ENCODE measurements at regions not wholly inside any gene's neighbourhood (a gene's known extent, or its start where the extent isn't known, plus 50 kb on each side); places are given as distances from the start of the nearest gene placed in this dataset.
A peak's percentile ranks its signal among the peaks of the same experiment; 100 is the strongest.

DNA sequence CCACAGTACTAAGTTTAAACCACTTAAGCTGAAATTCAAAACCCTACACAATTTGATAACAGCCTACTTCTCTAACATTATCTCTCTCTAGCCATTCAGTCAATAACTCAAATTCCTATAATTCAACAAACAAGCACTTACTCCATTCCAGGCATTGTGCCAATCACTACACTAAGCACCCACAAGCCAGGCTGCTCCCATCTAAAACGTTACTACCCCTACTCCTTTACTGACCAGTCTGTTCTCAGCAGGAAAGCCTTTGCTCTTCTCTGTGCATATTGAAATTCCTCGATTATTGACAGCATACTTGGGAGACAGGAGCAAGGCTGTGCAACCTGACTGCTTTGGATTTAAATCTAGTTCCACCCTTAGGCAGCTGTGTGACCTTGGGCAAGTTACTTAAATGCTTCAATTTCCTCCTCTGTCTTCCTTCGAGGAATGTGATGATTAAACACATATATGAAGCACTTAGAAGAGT is 177.2 kb upstream of the THBS1 start:
- no peaks in the 10 kb centered on the region for H3K9me3 ChIP-seq (replicated peaks; ENCODE audit: control insufficient read depth, insufficient read depth, low read length)
- TF ChIP-seq EZH2 (IDR thresholded peaks at IDR 0.05; ENCODE audit: borderline replicate concordance, low read depth, low read length, severe bottlenecking): no peak
- no peak for TF ChIP-seq GATA2 (IDR thresholded peaks at IDR 0.05; ENCODE audit: insufficient read depth, insufficient read length, low read depth, low read length)
- no peak for TF ChIP-seq MYC (IDR thresholded peaks at IDR 0.05; ENCODE audit: low read depth, low read length)
- TF ChIP-seq JUN (IDR thresholded peaks at IDR 0.05; ENCODE audit: borderline replicate concordance, insufficient read depth, insufficient read length, low read depth): no peak
- peak; percentile 14 for TF ChIP-seq POLR2AphosphoS5 (IDR thresholded peaks at IDR 0.05; ENCODE audit: insufficient read depth, low read depth, low read length)
- H3K4me1 ChIP-seq (ENCODE audit: control insufficient read depth, extremely low read depth, insufficient read depth, low read length): peaks cover 21% of the 10 kb centered on the region
- H3K9ac ChIP-seq (replicated peaks; ENCODE audit: extremely low read depth, insufficient read depth, low read length): no peak overlapping the region
- peak; percentile 59 for FAIRE-seq
- peak overlapping the region; percentile 47 for H3K27ac ChIP-seq (ENCODE audit: insufficient read depth, low read depth, low read length)
- H3K36me3 ChIP-seq (ENCODE audit: control insufficient read depth in 2 of 2, extremely low read depth in 1 of 2, insufficient read depth in 2 of 2, low read length in 2 of 2): no peaks in the 10 kb centered on the region
- H3K79me2 ChIP-seq (ENCODE audit: control insufficient read depth, insufficient read depth, low read length): no peaks in the 10 kb centered on the region
- peak; percentile 75 for DNase-seq (ENCODE audit: low read depth, low spot score)
- ChIA-PET CTCF (interaction anchor here (1.0 to 1.9 kb wide), 2 partner anchors 12 to 696 kb away, joined by 3 to 4 read pairs; no protein-coding TSS in a partner anchor), POLR2A (no interaction called here)
- H2AFZ ChIP-seq (ENCODE audit: low read depth, low read length): peak overlapping the region; percentile 93
- BruUV-seq (replicated peaks): no TSS peak
- no peaks in the 10 kb centered on the region for H3K9me1 ChIP-seq (replicated peaks; ENCODE audit: control insufficient read depth, extremely low read depth, insufficient read depth, low read length)
- peak overlapping the region; percentile 32 for H3K4me2 ChIP-seq (ENCODE audit: insufficient read depth, low read length)
- intact Hi-C loops (cut with micrococcal nuclease) (no loop called here), dilution Hi-C loops (cut with MboI; ENCODE audit: extremely low pct_ligation_motif_present, low sequenced_read_pairs) (no loop called here)
- H4K20me1 ChIP-seq (replicated peaks; ENCODE audit: control insufficient read depth, extremely low read depth, insufficient read depth, low read length): no peaks in the 10 kb centered on the region
- H3K4me3 ChIP-seq (replicated peaks in 1 of 3; ENCODE audit: insufficient read depth in 1 of 3, low read depth in 1 of 3, low read length in 3 of 3): no peak overlapping the region
- no peaks in the 10 kb centered on the region for H3K27me3 ChIP-seq (ENCODE audit: control insufficient read depth in 2 of 2, insufficient read depth in 2 of 2, low read length in 2 of 2)

GRCh38 chr15:39404767-39405181 is 176.1 kb upstream of the THBS1 start:
- dilution Hi-C loops (cut with MboI; ENCODE audit: extremely low pct_ligation_motif_present, low sequenced_read_pairs) (no loop called here), intact Hi-C loops (cut with micrococcal nuclease) (no loop called here)
- H3K9me3 ChIP-seq (replicated peaks; ENCODE audit: control insufficient read depth, insufficient read depth, low read length): no peaks in the 10 kb centered on the region
- no peak for DNase-seq (ENCODE audit: low read depth, low spot score)
- no peak overlapping the region for H3K27ac ChIP-seq (ENCODE audit: insufficient read depth, low read depth, low read length)
- POLR2A ChIA-PET: no interaction called here
- peaks cover 21% of the 10 kb centered on the region for H3K4me1 ChIP-seq (ENCODE audit: control insufficient read depth, extremely low read depth, insufficient read depth, low read length)
- BruUV-seq (replicated peaks): no TSS peak
- CTCF ChIA-PET: interaction anchor here (1.0 to 1.9 kb wide), 2 partner anchors 12 to 697 kb away, joined by 3 to 4 read pairs; no protein-coding TSS in a partner anchor
- no peaks in the 10 kb centered on the region for H3K27me3 ChIP-seq (ENCODE audit: control insufficient read depth in 2 of 2, insufficient read depth in 2 of 2, low read length in 2 of 2)
- H3K9ac ChIP-seq (replicated peaks; ENCODE audit: extremely low read depth, insufficient read depth, low read length): no peak overlapping the region
- no peak for FAIRE-seq
- no peaks in the 10 kb centered on the region for H3K79me2 ChIP-seq (ENCODE audit: control insufficient read depth, insufficient read depth, low read length)
- H2AFZ ChIP-seq (ENCODE audit: low read depth, low read length): no peak overlapping the region
- TF ChIP-seq JUN (IDR thresholded peaks at IDR 0.05; ENCODE audit: borderline replicate concordance, insufficient read depth, insufficient read length, low read depth) (no peak), MYC (IDR thresholded peaks at IDR 0.05; ENCODE audit: low read depth, low read length) (no peak), POLR2A (IDR thresholded peaks at IDR 0.05; ENCODE audit: low read depth, low read length) (no peak), GATA2 (IDR thresholded peaks at IDR 0.05; ENCODE audit: insufficient read depth, insufficient read length, low read depth, low read length) (no peak), EZH2 (IDR thresholded peaks at IDR 0.05; ENCODE audit: borderline replicate concordance, low read depth, low read length, severe bottlenecking) (no peak), MAX (IDR thresholded peaks at IDR 0.05; ENCODE audit: insufficient read depth, insufficient read length) (no peak), POLR2AphosphoS5 (IDR thresholded peaks at IDR 0.05; ENCODE audit: insufficient read depth, low read depth, low read length) (no peak), CTCF (IDR thresholded peaks at IDR 0.05; ENCODE audit: extremely low read depth in 1 of 2, insufficient read depth in 1 of 2, low read depth in 1 of 2, low read length in 2 of 2) (no peak), FOS (IDR thresholded peaks at IDR 0.05; ENCODE audit: borderline replicate concordance, insufficient read depth, low read length) (no peak)
- no peaks in the 10 kb centered on the region for H3K36me3 ChIP-seq (ENCODE audit: control insufficient read depth in 2 of 2, extremely low read depth in 1 of 2, insufficient read depth in 2 of 2, low read length in 2 of 2)
- H3K4me3 ChIP-seq (replicated peaks in 1 of 3; ENCODE audit: insufficient read depth in 1 of 3, low read depth in 1 of 3, low read length in 3 of 3): no peak overlapping the region
- no peak overlapping the region for H3K4me2 ChIP-seq (ENCODE audit: insufficient read depth, low read length)
- H4K20me1 ChIP-seq (replicated peaks; ENCODE audit: control insufficient read depth, extremely low read depth, insufficient read depth, low read length): no peaks in the 10 kb centered on the region
- no peaks in the 10 kb centered on the region for H3K9me1 ChIP-seq (replicated peaks; ENCODE audit: control insufficient read depth, extremely low read depth, insufficient read depth, low read length)

Data from endothelial cell of umbilical vein (primary cell).